PC-9 (cell line): ENCODE measurements at regions not wholly inside any gene's neighbourhood (a gene's known extent, or its start where the extent isn't known, plus 50 kb on each side); places are given as distances from the start of the nearest gene placed in this dataset.

ENCODE experiments used
- BruUV-seq: library from RNA; stranded (reverse); fragments of 400-500 nt; replicated peaks from 2 replicates; lab custom pipeline; 2021; lab: Mats Ljungman, UMichigan
- CTCF ChIA-PET: fragments of 300-600 bp; sonication (Branson Sonifier 250); formaldehyde crosslinking; loops from one replicate; lab custom pipeline; 2022; ENCODE audit warnings: antibody characterized with exemption; lab: Charles Lee
- POLR2A ChIA-PET: fragments of 300-600 bp; sonication (Branson Sonifier 250); formaldehyde crosslinking; loops from one replicate; lab custom pipeline; 2022; ENCODE audit warnings: antibody characterized with exemption; ENCODE audit not compliant: unreplicated experiment; lab: Charles Lee
- DNase-seq, 2 experiments: peaks; one replicate each; pipeline versions ENCODE4 v3.0.0 to v3.0.0-alpha.2; 2015 to 2022; ENCODE audit warnings: mixed read lengths in 1 of 2
- H2AFZ ChIP-seq: fragments of 200-600 bp; sonication (generic); 2 replicates; pipeline ENCODE4 v1.8.1; 2017; ENCODE audit warnings: antibody characterized with exemption
- H3F3A ChIP-seq: fragments of 200-600 bp; sonication (generic); 2 replicates; pipeline ENCODE4 v1.8.1; 2017; ENCODE audit warnings: antibody characterized with exemption, mild to moderate bottlenecking, low read depth; ENCODE audit not compliant: insufficient read depth
- H3K27ac ChIP-seq: fragments of 200-600 bp; sonication (generic); 2 replicates; pipeline ENCODE4 v1.6.1; 2016; ENCODE audit warnings: mixed run types
- H3K27me3 ChIP-seq: fragments of 200-600 bp; sonication (generic); 2 replicates; pipeline ENCODE4 v1.6.1; 2016; ENCODE audit warnings: low read depth, mixed run types; ENCODE audit not compliant: insufficient read depth
- H3K36me3 ChIP-seq: fragments of 200-600 bp; sonication (generic); 2 replicates; pipeline ENCODE4 v1.6.1; 2016; ENCODE audit warnings: low read depth, mixed run types
- H3K4me1 ChIP-seq: fragments of 200-600 bp; sonication (generic); replicated peaks from 2 replicates; pipeline ENCODE4 v1.6.1; 2016; ENCODE audit warnings: mixed run types; ENCODE audit not compliant: insufficient read depth
- H3K4me2 ChIP-seq: fragments of 200-600 bp; sonication (generic); 2 replicates; pipeline ENCODE4 v1.6.1; 2017; ENCODE audit warnings: mixed run types
- H3K4me3 ChIP-seq: fragments of 200-600 bp; sonication (generic); 2 replicates; pipeline ENCODE4 v1.6.1; 2016; ENCODE audit warnings: mixed run types
- H3K79me2 ChIP-seq: fragments of 200-600 bp; sonication (generic); 2 replicates; pipeline ENCODE4 v1.6.1; 2017; ENCODE audit warnings: low read depth, mixed run types
- H3K9me2 ChIP-seq: fragments of 200-600 bp; sonication (generic); 2 replicates; pipeline ENCODE4 v1.8.1; 2017; ENCODE audit warnings: mild to moderate bottlenecking; ENCODE audit not compliant: insufficient read depth
- H3K9me3 ChIP-seq: fragments of 200-600 bp; sonication (generic); 2 replicates; pipeline ENCODE4 v1.8.1; 2016; ENCODE audit warnings: low read depth; ENCODE audit not compliant: insufficient read depth
- H4K20me1 ChIP-seq: fragments of 200-600 bp; sonication (generic); 2 replicates; pipeline ENCODE4 v1.8.1; 2017; ENCODE audit not compliant: insufficient read depth
- CTCF ChIP-seq: fragments of 200-600 bp; sonication (generic); conservative IDR thresholded peaks from 2 replicates; pipeline ENCODE4 v1.6.1; 2017; ENCODE audit warnings: mixed run types, antibody characterized with exemption, mild to moderate bottlenecking, moderate library complexity
- EZH2 ChIP-seq: fragments of 200-600 bp; sonication (generic); IDR thresholded peaks from 2 replicates; pipeline ENCODE4 v1.8.0; 2017; ENCODE audit warnings: antibody characterized with exemption, low read depth
- intact Hi-C: fragments of 100-400 bp; cut with micrococcal nuclease; formaldehyde crosslinking; loops from one replicate; pipeline ENCODE4 v1.10.0; 2022; ENCODE audit not compliant: unreplicated experiment

DNA sequence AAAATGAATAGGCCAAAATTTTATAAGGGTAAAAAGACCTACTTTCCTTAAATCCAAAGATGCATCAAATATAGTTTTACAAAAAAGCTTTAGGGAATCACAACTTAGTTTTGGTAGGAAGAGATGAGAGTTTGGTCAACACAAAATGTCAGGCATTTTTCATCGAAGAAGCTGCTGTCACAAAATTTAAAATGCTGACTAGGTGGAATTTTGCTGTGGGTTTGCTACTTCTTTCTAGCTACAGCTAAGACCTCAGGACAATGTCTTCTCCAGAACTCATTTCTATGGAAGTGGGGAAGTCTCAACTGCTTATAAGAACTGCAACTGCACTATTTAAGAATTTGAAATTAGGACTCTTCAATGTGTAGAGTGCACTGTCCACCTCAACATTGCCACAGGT, 351.1 kb downstream of the HAO1 start:
- BruUV-seq, result no TSS peak
- Histone ChIP-seq H3K9me3 (no peaks in the 10 kb centered on the region), H3F3A (no peaks in the 10 kb centered on the region), H3K4me3 (no peak overlapping the region), H2AFZ (no peak overlapping the region), H3K4me2 (no peak overlapping the region), H3K27ac (no peak overlapping the region), H3K9me2 (no peaks in the 10 kb centered on the region), H3K27me3 (no peaks in the 10 kb centered on the region), H3K36me3 (no peaks in the 10 kb centered on the region), H3K79me2 (no peaks in the 10 kb centered on the region), H4K20me1 (no peaks in the 10 kb centered on the region), H3K4me1 (no peaks in the 10 kb centered on the region)
- DNase-seq, result no peak
- ChIA-PET CTCF (no interaction called here), POLR2A (no interaction called here)
- intact Hi-C loops, result no loop called here
- TF ChIP-seq CTCF, result no peak
- no peak for TF ChIP-seq EZH2

DNA sequence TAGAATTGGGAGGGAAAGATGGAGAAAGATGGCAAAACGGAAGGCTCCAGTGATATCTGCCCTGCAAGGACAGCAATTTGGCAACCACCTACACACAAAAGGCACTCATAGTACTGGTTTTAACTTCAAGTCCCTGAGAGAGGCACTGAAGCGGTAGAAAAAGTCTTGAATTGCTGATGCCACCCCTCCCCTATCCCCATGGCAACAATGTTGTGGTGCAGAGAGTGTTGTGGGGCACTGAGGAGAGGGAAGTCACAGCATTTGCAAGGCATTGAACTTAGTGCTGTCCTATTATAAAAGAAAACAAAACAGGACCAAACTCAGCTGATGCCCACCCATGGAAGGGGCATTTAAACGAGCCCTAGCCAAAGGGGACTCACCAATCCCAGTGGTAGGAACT, 343.7 kb downstream of the HAO1 start:
- Histone ChIP-seq H3K4me3 (no peak overlapping the region), H3K36me3 (no peaks in the 10 kb centered on the region), H3F3A (no peaks in the 10 kb centered on the region), H4K20me1 (no peaks in the 10 kb centered on the region; the same call in 1 of the 2 replicates), H3K9me2 (no peaks in the 10 kb centered on the region), H3K4me1 (no peaks in the 10 kb centered on the region), H3K27ac (no peak overlapping the region), H2AFZ (no peak overlapping the region), H3K9me3 (no peaks in the 10 kb centered on the region), H3K79me2 (no peaks in the 10 kb centered on the region), H3K4me2 (no peak overlapping the region), H3K27me3 (no peaks in the 10 kb centered on the region)
- ChIA-PET CTCF (no interaction called here), POLR2A (no interaction called here)
- DNase-seq, result no peak
- intact Hi-C loops, result no loop called here
- BruUV-seq, result no TSS peak
- TF ChIP-seq EZH2, result no peak

DNA sequence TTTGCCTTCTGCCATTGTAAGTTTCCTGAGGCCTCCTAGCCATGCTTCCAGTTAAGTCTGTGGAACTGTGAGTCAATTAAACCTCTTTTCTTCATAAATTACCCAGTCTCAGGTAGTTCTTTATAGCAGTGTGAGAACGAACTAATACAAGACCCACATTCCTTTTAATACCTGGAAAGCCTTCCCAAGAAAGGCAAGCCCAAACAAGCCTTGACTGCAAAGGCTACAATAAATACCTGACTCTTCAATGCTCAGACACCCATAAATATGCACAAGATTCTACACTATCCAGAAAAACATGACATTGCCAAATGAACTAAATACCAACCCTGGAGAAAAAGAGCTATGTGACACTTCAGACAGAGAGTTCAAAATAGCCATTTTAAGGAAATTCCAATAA, 338.8 kb downstream of the HAO1 start:
- no peaks in the 10 kb centered on the region for H3K27me3 ChIP-seq
- no peaks in the 10 kb centered on the region for H3F3A ChIP-seq
- H3K79me2 ChIP-seq, result no peaks in the 10 kb centered on the region
- TF ChIP-seq EZH2 (no peak), CTCF (no peak)
- H3K4me2 ChIP-seq, result no peak overlapping the region
- H3K9me3 ChIP-seq, result 0 out of 2 replicates have a peak, but pooled peaks cover 5% of the 10 kb centered on the region
- H2AFZ ChIP-seq, result no peak overlapping the region
- no peaks in the 10 kb centered on the region for H4K20me1 ChIP-seq
- H3K9me2 ChIP-seq, result no peaks in the 10 kb centered on the region
- no peak for DNase-seq
- no TSS peak for BruUV-seq
- ChIA-PET POLR2A (no interaction called here), CTCF (no interaction called here)
- H3K36me3 ChIP-seq, result no peaks in the 10 kb centered on the region
- H3K27ac ChIP-seq, result no peak overlapping the region
- intact Hi-C loops, result no loop called here
- no peaks in the 10 kb centered on the region for H3K4me1 ChIP-seq
- no peak overlapping the region for H3K4me3 ChIP-seq

GRCh38 chr20:7606941-7607340, 333.3 kb downstream of the HAO1 start:
- H3K4me2 ChIP-seq, result no peak overlapping the region
- no peaks in the 10 kb centered on the region for H3F3A ChIP-seq
- no peak for TF ChIP-seq EZH2
- TF ChIP-seq CTCF, result no peak
- POLR2A ChIA-PET, result interaction anchor here (0.6 kb wide), 1 partner anchor 1366 kb away, joined by 4 read pairs; no protein-coding TSS in a partner anchor
- no peaks in the 10 kb centered on the region for H3K27me3 ChIP-seq
- H4K20me1 ChIP-seq, result no peaks in the 10 kb centered on the region
- no peak overlapping the region for H3K4me3 ChIP-seq
- CTCF ChIA-PET, result no interaction called here
- H3K9me2 ChIP-seq, result no peaks in the 10 kb centered on the region
- H2AFZ ChIP-seq, result no peak overlapping the region
- H3K9me3 ChIP-seq, result 0 out of 2 replicates have a peak, but pooled peaks cover 5% of the 10 kb centered on the region
- H3K4me1 ChIP-seq, result no peaks in the 10 kb centered on the region
- intact Hi-C loops, result no loop called here
- BruUV-seq, result no TSS peak
- DNase-seq, result no peak
- H3K36me3 ChIP-seq, result no peaks in the 10 kb centered on the region
- H3K27ac ChIP-seq, result no peak overlapping the region
- no peaks in the 10 kb centered on the region for H3K79me2 ChIP-seq
